Superior temporal gyrus (tissue), 1 donor: ENCODE measurements at regions not wholly inside any gene's neighbourhood (a gene's known extent, or its start where the extent isn't known, plus 50 kb on each side); places are given as distances from the start of the nearest gene placed in this dataset.

ENCODE experiments used
- DNase-seq: peaks from one replicate; pipeline ENCODE4 v3.0.0-alpha.2; 2016; ENCODE audit errors: extremely low spot score

GRCh38 chr3:8200996-8201395 is 300.6 kb upstream of the LMCD1 start:
- no peak for DNase-seq

- DNase-seq = no peak
These were observed 299.7 kb upstream of the LMCD1 start for GRCh38 chr3:8201886-8202285.

GRCh38 chr3:8204331-8204730 is 297.3 kb upstream of the LMCD1 start:
- DNase-seq = no peak

DNA sequence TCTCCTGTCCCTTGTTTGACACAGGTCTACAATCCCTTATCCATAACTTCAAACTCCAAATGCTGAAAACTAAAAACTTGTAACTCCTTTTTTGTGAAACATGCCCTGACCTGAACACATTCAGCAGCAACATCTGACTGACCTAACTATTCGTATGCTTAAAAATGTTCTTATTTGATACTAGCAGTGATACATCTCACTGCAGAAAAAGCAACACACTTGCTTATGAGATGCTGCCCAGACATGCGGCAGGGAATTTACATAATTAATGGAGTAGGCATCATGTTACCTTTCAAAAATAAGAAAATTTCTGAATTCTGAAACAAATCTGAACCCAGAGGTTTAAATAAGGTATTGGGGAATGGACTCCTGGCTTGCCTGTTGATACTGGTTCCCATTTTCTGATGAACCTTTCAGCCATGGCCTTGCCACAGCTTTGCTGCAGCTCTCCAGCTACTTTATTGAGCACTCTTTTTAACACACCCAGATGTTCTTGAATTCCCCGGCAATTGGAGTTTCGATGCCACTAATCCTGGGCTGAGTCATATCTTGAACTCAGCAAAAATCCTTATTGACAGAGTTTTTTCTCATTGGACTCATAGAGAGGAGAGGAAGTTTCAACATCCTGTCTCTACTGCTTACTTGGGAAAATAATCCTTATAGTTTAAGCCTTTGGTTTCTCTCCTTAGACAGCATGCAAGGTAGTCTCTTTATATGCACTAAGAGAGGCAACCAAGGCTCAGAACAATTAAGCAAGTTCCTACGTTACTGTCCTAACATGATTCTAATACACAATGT is 296.6 kb upstream of the LMCD1 start:
- no peak for DNase-seq

DNA sequence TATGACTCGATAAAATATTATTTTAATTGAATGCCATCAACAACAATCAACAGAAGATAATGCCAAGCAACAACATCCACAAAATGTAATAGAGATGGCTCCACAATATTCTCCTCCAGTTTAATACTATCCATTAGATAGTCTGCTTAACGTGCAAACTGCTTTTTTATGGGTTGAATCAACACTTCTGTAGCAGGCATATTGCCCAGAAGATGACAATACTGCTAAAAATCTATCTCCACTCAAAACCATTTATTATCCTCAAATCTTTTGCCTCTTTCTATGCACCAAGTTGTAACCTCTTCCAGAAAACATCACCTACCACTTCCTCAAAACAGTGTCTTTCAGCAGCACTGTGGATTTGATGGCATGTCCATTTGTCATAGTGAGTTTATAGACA is 295.7 kb upstream of the LMCD1 start:
- DNase-seq = no peak

DNA sequence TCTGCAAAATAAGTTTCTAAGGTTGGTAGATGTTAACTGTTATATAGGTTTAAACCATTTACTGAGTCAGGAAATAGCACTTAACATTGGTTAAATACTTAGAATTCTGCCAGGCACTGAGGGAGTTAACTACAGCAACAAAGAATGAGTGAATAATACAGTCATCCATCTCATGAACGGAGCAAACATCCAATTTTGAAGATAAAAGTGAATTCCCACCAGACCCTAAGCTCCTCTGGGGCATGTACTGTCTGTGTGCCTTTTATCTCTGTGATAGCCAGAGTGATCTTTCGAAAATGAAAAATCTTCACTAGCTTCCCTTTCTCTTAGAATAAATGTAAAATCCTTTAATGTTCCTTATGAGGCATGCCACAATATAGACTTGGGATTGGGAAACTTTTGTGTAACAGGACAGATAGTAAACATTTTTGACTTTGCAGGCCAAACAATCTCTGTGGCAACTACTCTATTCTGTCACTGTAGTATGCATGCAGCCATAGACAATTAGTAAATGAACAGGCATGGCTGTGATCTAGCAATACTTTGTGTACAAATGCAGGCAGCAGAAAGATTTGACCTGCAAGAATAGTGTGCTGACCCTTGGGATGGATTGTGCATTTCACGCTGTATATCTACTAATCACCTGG is 294.5 kb upstream of the LMCD1 start:
- no peak for DNase-seq

DNA sequence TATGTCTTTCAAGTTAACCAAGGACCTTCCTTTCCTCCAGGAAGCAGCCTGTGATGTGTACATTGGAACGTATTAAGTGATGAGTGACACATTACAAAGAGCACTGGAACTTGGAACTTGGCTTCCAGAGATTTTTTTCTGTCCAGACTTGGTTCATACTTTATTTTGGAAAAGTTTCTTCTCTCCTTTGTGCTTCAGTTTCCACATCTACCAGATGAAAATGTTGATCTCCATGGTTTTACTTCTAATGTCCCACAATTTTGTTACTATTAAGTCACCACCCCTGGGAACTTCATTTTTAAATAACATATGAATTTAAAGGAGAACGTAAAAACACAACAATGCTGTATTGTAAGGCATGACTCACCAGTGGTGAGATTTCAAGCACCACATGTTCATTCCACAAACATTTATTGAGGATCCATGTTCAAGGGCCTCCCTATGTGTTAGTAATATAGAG is 290.7 kb upstream of the LMCD1 start:
- DNase-seq = no peak

GRCh38 chr3:8212794-8213193 is 288.8 kb upstream of the LMCD1 start:
- DNase-seq = no peak

DNA sequence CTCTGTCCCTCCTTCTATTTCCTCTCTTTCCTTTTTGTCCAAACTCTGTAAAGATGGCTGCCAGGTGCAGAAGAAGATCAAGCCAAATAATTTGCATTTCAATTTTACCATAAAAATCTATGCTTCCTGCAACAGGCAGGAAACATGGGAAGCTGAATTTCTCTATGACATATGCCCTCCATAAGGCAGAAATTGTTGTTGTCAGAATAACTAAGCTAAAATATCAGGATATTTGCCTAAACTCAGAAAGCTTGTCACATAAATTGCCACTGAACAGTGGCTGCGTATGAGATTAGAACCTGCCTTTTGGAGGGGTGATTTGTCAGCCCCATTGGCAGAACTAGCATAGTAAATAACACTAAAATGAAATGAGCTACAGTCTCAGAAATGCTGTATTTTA is 288.3 kb upstream of the LMCD1 start:
- no peak for DNase-seq

DNA sequence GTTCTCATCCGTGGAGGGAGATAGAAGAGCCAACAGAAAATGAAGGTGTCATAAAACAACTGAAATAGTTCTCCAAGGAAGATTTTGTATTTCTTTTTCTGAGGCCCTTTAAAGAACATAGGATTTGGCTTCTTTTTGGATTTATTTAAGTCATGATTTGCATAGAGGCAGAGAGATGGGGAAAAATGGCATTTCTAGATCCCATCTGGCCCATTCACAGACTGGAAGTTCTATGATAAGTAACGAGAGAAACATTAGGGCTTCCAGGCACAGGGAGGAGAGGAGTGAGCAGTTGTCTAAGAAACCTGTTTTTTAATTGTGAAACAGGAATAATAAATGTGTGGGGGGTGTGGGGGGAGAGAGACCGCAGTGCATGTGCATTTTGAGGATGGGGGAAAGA is 285.8 kb upstream of the LMCD1 start:
- DNase-seq = no peak

DNA sequence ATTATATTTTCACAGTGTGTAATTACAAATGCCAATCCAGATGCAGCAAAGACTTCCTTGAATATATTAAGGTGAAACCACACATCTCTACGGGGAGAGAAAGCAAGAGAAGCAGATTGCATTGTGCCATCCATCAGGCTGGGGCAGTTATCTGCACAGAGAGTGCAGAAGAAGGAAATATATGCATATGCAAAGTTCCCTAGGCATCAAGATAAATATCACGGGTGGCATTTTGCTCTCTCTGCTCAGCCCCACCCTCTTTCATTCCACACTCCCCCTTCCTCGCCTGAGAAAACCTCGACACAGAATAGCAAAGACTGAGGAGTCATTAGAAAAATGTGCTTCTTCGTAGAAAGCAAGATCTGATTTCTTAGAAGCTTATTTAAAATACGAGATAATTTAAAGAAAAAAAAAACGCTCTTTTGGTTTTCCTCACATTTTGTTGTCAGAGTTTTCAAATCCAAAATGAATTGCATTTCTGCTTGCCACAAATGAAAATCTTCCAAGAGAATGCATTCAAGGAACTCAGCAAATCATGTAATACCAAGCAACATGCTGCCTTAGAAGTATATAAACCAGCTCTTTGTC is 283.2 kb upstream of the LMCD1 start:
- DNase-seq = no peak

DNA sequence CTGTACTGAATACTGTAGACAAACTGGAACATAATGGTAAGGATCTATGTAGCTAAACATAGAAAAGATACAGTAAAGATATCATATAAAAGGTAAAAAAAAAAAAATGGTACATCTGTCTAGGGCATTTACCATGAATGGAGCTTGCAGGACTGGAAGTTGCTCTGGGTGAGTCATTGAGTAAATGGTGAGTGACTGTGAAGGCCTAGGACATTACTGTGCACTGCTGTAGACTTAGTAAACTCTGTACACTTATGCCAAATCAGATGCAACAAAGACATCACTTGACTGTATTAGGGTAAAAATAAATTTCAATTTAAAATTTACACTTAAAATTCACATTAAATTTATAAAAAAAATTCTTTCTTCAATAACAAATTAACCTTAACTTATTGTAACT is 281.3 kb upstream of the LMCD1 start:
- DNase-seq = no peak

DNA sequence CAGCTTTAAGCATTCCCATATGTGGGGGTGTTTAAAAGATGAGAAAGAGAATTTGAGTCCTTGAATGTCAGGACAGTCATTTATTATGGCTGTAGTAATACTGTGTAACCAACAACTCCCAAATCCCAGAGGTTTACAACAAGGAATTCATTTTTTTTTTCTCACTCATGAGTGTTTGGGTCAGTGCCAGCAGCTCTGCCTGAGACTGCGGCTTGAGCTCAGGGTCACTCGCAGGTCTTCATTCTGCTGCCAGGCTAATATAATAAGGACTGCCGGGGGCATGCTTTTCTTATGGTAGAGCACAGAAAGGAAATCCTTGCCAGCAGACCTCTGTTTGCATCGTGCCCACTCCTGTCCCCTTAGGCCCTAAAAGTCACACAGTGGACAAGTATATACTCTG is 277.9 kb upstream of the LMCD1 start:
- DNase-seq = no peak

- no peak for DNase-seq
These were observed 276.7 kb upstream of the LMCD1 start for GRCh38 chr3:8224941-8225340.

GRCh38 chr3:8233938-8234337 is 267.7 kb upstream of the LMCD1 start:
- no peak for DNase-seq

DNA sequence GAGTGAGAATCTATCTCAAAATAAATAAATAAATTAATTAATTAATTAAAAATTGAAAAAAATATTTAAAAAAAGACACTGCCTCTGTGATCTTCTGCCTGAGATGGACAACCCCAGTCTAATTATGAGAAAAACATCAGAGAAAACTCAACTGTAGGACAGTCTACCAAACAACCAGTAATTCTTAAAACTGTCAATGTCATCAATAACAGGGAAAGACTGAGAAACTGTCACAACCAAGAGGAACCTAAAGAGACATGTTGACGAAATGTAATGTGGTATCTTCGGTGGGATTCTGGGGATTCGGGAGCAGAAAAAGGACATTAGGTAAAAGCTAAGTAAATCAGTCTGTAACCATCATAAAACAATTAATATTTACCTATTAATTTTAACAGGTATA is 265.4 kb upstream of the LMCD1 start:
- no peak for DNase-seq

GRCh38 chr3:8237893-8238292 is 263.7 kb upstream of the LMCD1 start:
- no peak for DNase-seq

- DNase-seq = no peak
These were observed 263.2 kb upstream of the LMCD1 start for GRCh38 chr3:8238432-8238831.

DNA sequence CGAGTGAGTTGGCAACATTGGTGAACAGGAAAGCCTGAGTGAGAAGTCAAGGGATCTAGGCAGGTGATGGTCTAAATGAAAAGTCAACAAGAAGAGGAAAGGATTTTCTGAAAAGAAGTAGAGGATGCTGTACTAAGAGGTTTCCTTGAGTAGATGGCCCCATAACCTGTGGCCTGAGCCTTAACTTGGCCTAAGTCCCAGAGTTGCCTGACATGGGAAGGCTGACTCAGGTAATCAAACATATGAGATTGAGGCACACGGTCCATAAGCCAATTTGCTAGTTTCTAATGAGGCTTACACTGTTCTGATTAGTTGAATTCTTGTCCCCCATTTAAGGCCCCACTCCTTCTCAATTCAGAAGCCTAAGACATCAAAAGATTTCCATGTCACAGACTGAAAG is 262.5 kb upstream of the LMCD1 start:
- no peak for DNase-seq

- DNase-seq = peak; percentile 61
These were observed 261.6 kb upstream of the LMCD1 start for GRCh38 chr3:8239718-8240695.

GRCh38 chr3:8246070-8246469 is 255.6 kb upstream of the LMCD1 start:
- no peak for DNase-seq

- no peak for DNase-seq
These were observed 248.4 kb upstream of the LMCD1 start for GRCh38 chr3:8253201-8253600.
